Lung microvascular endothelial cell (primary cell): ENCODE measurements at regions not wholly inside any gene's neighbourhood (a gene's known extent, or its start where the extent isn't known, plus 50 kb on each side); places are given as distances from the start of the nearest gene placed in this dataset.
A peak's percentile ranks its signal among the peaks of the same experiment; 100 is the strongest.
"Not testable (repeated sequence)": the region's sequence is repeated elsewhere in the genome, so short reads cannot be mapped to it uniquely, and the experiment has no call there.

Experiments used
- DNase-seq, 2 donors: peaks; one replicate each; pipeline versions ENCODE4 v3.0.0 to v3.0.0-alpha.2; 2010; ENCODE audit warnings: low read depth in 2 of 2

GRCh38 chr12:31906557-31907301 is 52.5 kb upstream of the RESF1 start:
- DNase-seq, result no peak

- no peak for DNase-seq
These were observed 56.2 kb upstream of the RESF1 start for GRCh38 chr12:31903025-31903424.

- no peak for DNase-seq
These were observed 58.9 kb upstream of the RESF1 start for GRCh38 chr12:31900271-31900670.

GRCh38 chr12:31899109-31899508 is 60.1 kb upstream of the RESF1 start:
- DNase-seq, result no peak

GRCh38 chr12:31897781-31898503 is 61.3 kb upstream of the RESF1 start:
- DNase-seq, result peak; percentile 53 to 80

GRCh38 chr12:31897092-31897491 is 62.1 kb upstream of the RESF1 start:
- DNase-seq, result not testable (repeated sequence)

- DNase-seq, result peak; percentile 47 to 95
These were observed 62.6 kb upstream of the RESF1 start for GRCh38 chr12:31896514-31897039.

GRCh38 chr12:31895449-31896150 is 63.6 kb upstream of the RESF1 start:
- DNase-seq, result no peak

- no peak for DNase-seq
These were observed 68.6 kb upstream of the RESF1 start for GRCh38 chr12:31890295-31891285.

- DNase-seq, result no peak
These were observed 72.0 kb upstream of the RESF1 start for GRCh38 chr12:31887109-31887811.

GRCh38 chr12:31882682-31883081 is 76.5 kb upstream of the RESF1 start:
- not testable (repeated sequence) for DNase-seq

GRCh38 chr12:31880340-31880739 is 78.9 kb upstream of the RESF1 start:
- DNase-seq, result no peak

GRCh38 chr12:31877884-31878283 is 81.3 kb upstream of the RESF1 start:
- DNase-seq, result no peak

GRCh38 chr12:31876568-31877424 is 82.4 kb upstream of the RESF1 start:
- DNase-seq, result no peak

- no peak for DNase-seq
These were observed 83.6 kb upstream of the RESF1 start for GRCh38 chr12:31875609-31875964.

GRCh38 chr12:31874961-31875608 is 84.1 kb upstream of the RESF1 start:
- DNase-seq, result peak; percentile 72 to 99

GRCh38 chr12:31872831-31873604 is 86.2 kb upstream of the RESF1 start:
- no peak for DNase-seq

- no peak for DNase-seq
These were observed 89.2 kb upstream of the RESF1 start for GRCh38 chr12:31869972-31870371.
